GM23338 (cell line): ENCODE measurements at regions not wholly inside any gene's neighbourhood (a gene's known extent, or its start where the extent isn't known, plus 50 kb on each side); places are given as distances from the start of the nearest gene placed in this dataset.

ENCODE experiments used
- ATAC-seq: fragments of 200-7000 bp; cut with Tn5 transposase; 3 replicates; pipeline ENCODE4 v1.9.1; 2020
- DNase-seq: peaks from one replicate; pipeline ENCODE4 v3.0.0-alpha.2; 2015; ENCODE audit warnings: low spot score
- H2AFZ ChIP-seq: fragments of 200-600 bp; sonication (generic); 2 replicates; pipeline ENCODE4 v1.8.0; 2016; ENCODE audit warnings: antibody characterized with exemption, mild to moderate bottlenecking, moderate library complexity
- H3F3A ChIP-seq: fragments of 200-600 bp; sonication (generic); replicated peaks from 2 replicates; pipeline ENCODE4 v1.8.0; 2017; ENCODE audit warnings: antibody characterized with exemption, mixed run types, low read depth
- H3K27ac ChIP-seq: fragments of 200-600 bp; sonication (generic); 2 replicates; pipeline ENCODE4 v1.6.1; 2016; ENCODE audit warnings: low read depth
- H3K27me3 ChIP-seq: fragments of 200-600 bp; sonication (generic); 2 replicates; pipeline ENCODE4 v1.8.0; 2016; ENCODE audit warnings: mild to moderate bottlenecking, mixed run types, moderate library complexity; ENCODE audit not compliant: insufficient read depth
- H3K36me3 ChIP-seq: fragments of 200-600 bp; sonication (generic); 2 replicates; pipeline ENCODE4 v1.8.0; 2016; ENCODE audit warnings: mild to moderate bottlenecking; ENCODE audit not compliant: insufficient read depth
- H3K4me1 ChIP-seq: fragments of 200-600 bp; sonication (generic); 2 replicates; pipeline ENCODE4 v1.8.0; 2016; ENCODE audit warnings: mild to moderate bottlenecking, moderate library complexity; ENCODE audit not compliant: insufficient read depth
- H3K4me2 ChIP-seq: fragments of 200-600 bp; sonication (generic); 2 replicates; pipeline ENCODE4 v1.7.1; 2017; ENCODE audit warnings: mixed run types
- H3K4me3 ChIP-seq: fragments of 200-600 bp; sonication (generic); 2 replicates; pipeline ENCODE4 v1.6.1; 2016; ENCODE audit warnings: mixed run types
- H3K79me2 ChIP-seq: fragments of 200-600 bp; sonication (generic); replicated peaks from 2 replicates; pipeline ENCODE4 v1.8.0; 2017; ENCODE audit warnings: mild to moderate bottlenecking; ENCODE audit not compliant: insufficient read depth
- H3K9me2 ChIP-seq: fragments of 200-600 bp; sonication (generic); 2 replicates; pipeline ENCODE4 v1.8.0; 2017; ENCODE audit not compliant: insufficient read depth
- H4K20me1 ChIP-seq: fragments of 200-600 bp; sonication (generic); replicated peaks from 2 replicates; pipeline ENCODE4 v1.8.0; 2017; ENCODE audit warnings: mild to moderate bottlenecking; ENCODE audit not compliant: insufficient read depth
- H3K27ac Mint-ChIP-seq: 2 replicates; pipeline ENCODE4 v1.8.0; 2020; ENCODE audit warnings: inconsistent platforms, mild to moderate bottlenecking, moderate library complexity, mixed read lengths
- H3K27me3 Mint-ChIP-seq: 3 replicates; pipeline ENCODE4 v1.8.0; 2022; ENCODE audit warnings: low read depth, mild to moderate bottlenecking, moderate library complexity, mixed read lengths, inconsistent platforms; ENCODE audit not compliant: insufficient read depth, poor library complexity
- H3K36me3 Mint-ChIP-seq: 3 replicates; pipeline ENCODE4 v1.8.0; 2021; ENCODE audit warnings: low read depth, mild to moderate bottlenecking, inconsistent platforms, moderate library complexity, mixed read lengths
- H3K4me1 Mint-ChIP-seq: 3 replicates; pipeline ENCODE4 v1.8.0; 2020; ENCODE audit warnings: mild to moderate bottlenecking, inconsistent platforms, mixed read lengths
- H3K4me3 Mint-ChIP-seq: 3 replicates; pipeline ENCODE4 v1.8.0; 2021; ENCODE audit warnings: moderate library complexity, mild to moderate bottlenecking, inconsistent platforms, mixed read lengths
- H3K9me3 Mint-ChIP-seq: 3 replicates; pipeline ENCODE4 v1.8.0; 2020; ENCODE audit warnings: moderate library complexity, mild to moderate bottlenecking, inconsistent platforms, mixed read lengths
- CREB1 ChIP-seq: fragments of 250-450 bp; sonication (Bioruptor Pico); IDR thresholded peaks from 2 replicates; pipeline ENCODE4 v1.5.0; 2020; ENCODE audit warnings: low read depth, mild to moderate bottlenecking, moderate library complexity
- EZH2phosphoT487 ChIP-seq: fragments of 200-600 bp; sonication (generic); IDR thresholded peaks from one replicate; pipeline ENCODE4 v1.8.1; 2018; ENCODE audit warnings: antibody characterized with exemption; ENCODE audit not compliant: unreplicated experiment
- JUNB ChIP-seq: IDR thresholded peaks from one replicate; pipeline ENCODE4 v1.6.1; 2016; ENCODE audit warnings: antibody characterized with exemption; ENCODE audit not compliant: unreplicated experiment
- POLR2AphosphoS5 ChIP-seq: IDR thresholded peaks from 2 replicates; pipeline ENCODE4 v1.6.1; 2016; ENCODE audit warnings: antibody characterized with exemption, low read depth
- STAT1 ChIP-seq: IDR thresholded peaks from one replicate; pipeline ENCODE4 v1.6.1; 2016; ENCODE audit warnings: antibody characterized with exemption; ENCODE audit not compliant: unreplicated experiment
- ZNF114 ChIP-seq: fragments of 250-450 bp; sonication (Bioruptor Pico); IDR thresholded peaks from 2 replicates; pipeline ENCODE4 v1.5.0; 2020; ENCODE audit warnings: mild to moderate bottlenecking, moderate library complexity
- ZNF331 ChIP-seq: fragments of 250-450 bp; sonication (Bioruptor Pico); IDR thresholded peaks from 2 replicates; pipeline ENCODE4 v1.5.0; 2020; ENCODE audit warnings: low read depth, mild to moderate bottlenecking, moderate library complexity
- TF ChIP-seq, protein P1 (sequence below), 2 experiments: fragments of 200-600 bp in 1 of 2; sonication (generic) in 1 of 2; conservative IDR thresholded peaks; 2 replicates each; pipeline versions ENCODE4 v1.5.1 to v1.6.1; 2016 to 2017; ENCODE audit warnings: antibody characterized with exemption in 2 of 2, low read depth in 2 of 2, mild to moderate bottlenecking in 2 of 2, moderate library complexity in 1 of 2
- TF ChIP-seq, protein P2 (sequence below): IDR thresholded peaks from 2 replicates; pipeline ENCODE4 v1.6.1; 2016; ENCODE audit warnings: antibody characterized with exemption
- TF ChIP-seq, protein P3 (sequence below): IDR thresholded peaks from one replicate; pipeline ENCODE4 v1.6.1; 2018; ENCODE audit warnings: antibody characterized with exemption; ENCODE audit not compliant: unreplicated experiment

DNA sequence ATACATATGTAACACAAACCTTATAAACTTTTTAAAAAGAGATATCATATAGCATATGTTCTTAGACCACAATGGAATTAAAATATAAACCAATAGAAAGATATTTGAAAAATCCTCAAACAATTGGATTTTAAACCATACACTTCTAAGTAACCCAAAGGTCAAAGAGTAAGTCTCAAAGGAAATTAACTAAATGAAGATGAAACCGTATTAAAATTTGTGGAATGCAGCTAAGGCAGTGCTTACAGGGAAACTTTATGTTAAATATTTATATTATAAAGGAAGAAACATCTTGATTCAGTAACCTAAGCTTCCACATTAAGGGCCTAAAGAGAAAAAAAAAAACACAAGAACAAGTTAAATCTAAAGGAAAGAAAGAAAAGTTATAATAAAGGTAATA is 966.1 kb downstream of the SLC4A3 start (continued):
- TF ChIP-seq, protein P1, sequence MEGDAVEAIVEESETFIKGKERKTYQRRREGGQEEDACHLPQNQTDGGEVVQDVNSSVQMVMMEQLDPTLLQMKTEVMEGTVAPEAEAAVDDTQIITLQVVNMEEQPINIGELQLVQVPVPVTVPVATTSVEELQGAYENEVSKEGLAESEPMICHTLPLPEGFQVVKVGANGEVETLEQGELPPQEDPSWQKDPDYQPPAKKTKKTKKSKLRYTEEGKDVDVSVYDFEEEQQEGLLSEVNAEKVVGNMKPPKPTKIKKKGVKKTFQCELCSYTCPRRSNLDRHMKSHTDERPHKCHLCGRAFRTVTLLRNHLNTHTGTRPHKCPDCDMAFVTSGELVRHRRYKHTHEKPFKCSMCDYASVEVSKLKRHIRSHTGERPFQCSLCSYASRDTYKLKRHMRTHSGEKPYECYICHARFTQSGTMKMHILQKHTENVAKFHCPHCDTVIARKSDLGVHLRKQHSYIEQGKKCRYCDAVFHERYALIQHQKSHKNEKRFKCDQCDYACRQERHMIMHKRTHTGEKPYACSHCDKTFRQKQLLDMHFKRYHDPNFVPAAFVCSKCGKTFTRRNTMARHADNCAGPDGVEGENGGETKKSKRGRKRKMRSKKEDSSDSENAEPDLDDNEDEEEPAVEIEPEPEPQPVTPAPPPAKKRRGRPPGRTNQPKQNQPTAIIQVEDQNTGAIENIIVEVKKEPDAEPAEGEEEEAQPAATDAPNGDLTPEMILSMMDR (conservative IDR thresholded peaks at IDR 0.05; ENCODE audit: low read depth in 2 of 2) = no peak
- TF ChIP-seq, protein P2, sequence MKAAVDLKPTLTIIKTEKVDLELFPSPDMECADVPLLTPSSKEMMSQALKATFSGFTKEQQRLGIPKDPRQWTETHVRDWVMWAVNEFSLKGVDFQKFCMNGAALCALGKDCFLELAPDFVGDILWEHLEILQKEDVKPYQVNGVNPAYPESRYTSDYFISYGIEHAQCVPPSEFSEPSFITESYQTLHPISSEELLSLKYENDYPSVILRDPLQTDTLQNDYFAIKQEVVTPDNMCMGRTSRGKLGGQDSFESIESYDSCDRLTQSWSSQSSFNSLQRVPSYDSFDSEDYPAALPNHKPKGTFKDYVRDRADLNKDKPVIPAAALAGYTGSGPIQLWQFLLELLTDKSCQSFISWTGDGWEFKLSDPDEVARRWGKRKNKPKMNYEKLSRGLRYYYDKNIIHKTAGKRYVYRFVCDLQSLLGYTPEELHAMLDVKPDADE = no peak
- no peak for TF ChIP-seq JUNB
- no peak for TF ChIP-seq POLR2AphosphoS5
- TF ChIP-seq, protein P3, sequence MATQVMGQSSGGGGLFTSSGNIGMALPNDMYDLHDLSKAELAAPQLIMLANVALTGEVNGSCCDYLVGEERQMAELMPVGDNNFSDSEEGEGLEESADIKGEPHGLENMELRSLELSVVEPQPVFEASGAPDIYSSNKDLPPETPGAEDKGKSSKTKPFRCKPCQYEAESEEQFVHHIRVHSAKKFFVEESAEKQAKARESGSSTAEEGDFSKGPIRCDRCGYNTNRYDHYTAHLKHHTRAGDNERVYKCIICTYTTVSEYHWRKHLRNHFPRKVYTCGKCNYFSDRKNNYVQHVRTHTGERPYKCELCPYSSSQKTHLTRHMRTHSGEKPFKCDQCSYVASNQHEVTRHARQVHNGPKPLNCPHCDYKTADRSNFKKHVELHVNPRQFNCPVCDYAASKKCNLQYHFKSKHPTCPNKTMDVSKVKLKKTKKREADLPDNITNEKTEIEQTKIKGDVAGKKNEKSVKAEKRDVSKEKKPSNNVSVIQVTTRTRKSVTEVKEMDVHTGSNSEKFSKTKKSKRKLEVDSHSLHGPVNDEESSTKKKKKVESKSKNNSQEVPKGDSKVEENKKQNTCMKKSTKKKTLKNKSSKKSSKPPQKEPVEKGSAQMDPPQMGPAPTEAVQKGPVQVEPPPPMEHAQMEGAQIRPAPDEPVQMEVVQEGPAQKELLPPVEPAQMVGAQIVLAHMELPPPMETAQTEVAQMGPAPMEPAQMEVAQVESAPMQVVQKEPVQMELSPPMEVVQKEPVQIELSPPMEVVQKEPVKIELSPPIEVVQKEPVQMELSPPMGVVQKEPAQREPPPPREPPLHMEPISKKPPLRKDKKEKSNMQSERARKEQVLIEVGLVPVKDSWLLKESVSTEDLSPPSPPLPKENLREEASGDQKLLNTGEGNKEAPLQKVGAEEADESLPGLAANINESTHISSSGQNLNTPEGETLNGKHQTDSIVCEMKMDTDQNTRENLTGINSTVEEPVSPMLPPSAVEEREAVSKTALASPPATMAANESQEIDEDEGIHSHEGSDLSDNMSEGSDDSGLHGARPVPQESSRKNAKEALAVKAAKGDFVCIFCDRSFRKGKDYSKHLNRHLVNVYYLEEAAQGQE = no peak
- TF ChIP-seq CREB1 (CRISPR knock-in tag) = no peak
- no peak for TF ChIP-seq ZNF331 (CRISPR knock-in tag)
- TF ChIP-seq STAT1 = no peak

DNA sequence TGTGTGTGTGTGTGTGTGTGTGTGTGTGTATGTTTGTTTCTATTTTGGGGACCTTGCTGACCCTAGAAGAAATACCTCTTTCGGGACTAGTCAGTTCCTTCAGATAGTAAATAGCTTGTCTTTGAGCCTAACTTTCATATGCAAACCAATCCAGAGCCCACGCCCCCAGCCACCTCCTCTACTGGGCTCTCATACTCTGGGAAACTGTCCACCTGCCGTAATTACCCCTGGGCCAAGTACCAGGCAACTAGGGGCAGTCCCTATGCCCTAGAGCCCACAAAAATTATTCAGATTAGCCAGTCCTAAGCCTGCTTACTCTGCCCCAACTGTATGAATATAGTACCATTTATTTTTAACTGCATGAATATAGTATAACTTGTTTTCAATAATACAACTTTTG is 970.4 kb downstream of the EPHA4 start:
- Histone ChIP-seq H3K4me2 (no peak overlapping the region), H3K27ac (no peak overlapping the region), H3F3A (no peaks in the 10 kb centered on the region), H3K9me2 (peaks cover 4% of the 10 kb centered on the region; the same call in 1 of the 2 replicates), H3K36me3 (no peaks in the 10 kb centered on the region), H2AFZ (no peak overlapping the region), H3K4me3 (no peak overlapping the region), H3K4me1 (peaks cover 4% of the 10 kb centered on the region; the same call in 1 of the 2 replicates), H4K20me1 (no peaks in the 10 kb centered on the region), H3K79me2 (no peaks in the 10 kb centered on the region), H3K27me3 (no peaks in the 10 kb centered on the region)
- DNase-seq (peak; percentile 41), ATAC-seq (peak; percentile 73)
- TF ChIP-seq, protein P1 (conservative IDR thresholded peaks at IDR 0.05; ENCODE audit: low read depth in 2 of 2) = no peak
- TF ChIP-seq ZNF114 (CRISPR knock-in tag) = no peak
- TF ChIP-seq EZH2phosphoT487 = no peak
- TF ChIP-seq, protein P2 = no peak
- TF ChIP-seq, protein P3 = no peak
- TF ChIP-seq ZNF331 (CRISPR knock-in tag) = no peak
- no peak for TF ChIP-seq CREB1 (CRISPR knock-in tag)
- peaks cover 1% of the 10 kb centered on the region for H3K27me3 Mint-ChIP-seq
- H3K9me3 Mint-ChIP-seq = no peaks in the 10 kb centered on the region
- H3K36me3 Mint-ChIP-seq = no peaks in the 10 kb centered on the region
- peaks cover 4% of the 10 kb centered on the region; the same call in 1 of the 3 replicates for H3K4me1 Mint-ChIP-seq
- no peak overlapping the region for H3K27ac Mint-ChIP-seq
- no peak overlapping the region for H3K4me3 Mint-ChIP-seq
